HepG2 (cell line): ENCODE measurements at regions not wholly inside any gene's neighbourhood (a gene's known extent, or its start where the extent isn't known, plus 50 kb on each side); places are given as distances from the start of the nearest gene placed in this dataset.

Source experiments
- ATAC-seq: fragments of 200-7000 bp; cut with Tn5 transposase; 3 replicates; pipeline ENCODE4 v1.9.1; 2020; ENCODE audit warnings: mild to moderate bottlenecking, moderate library complexity
- BruUV-seq: library from RNA; stranded (reverse); fragments of 400-500 nt; replicated peaks from 2 replicates; lab custom pipeline; 2021; lab: Mats Ljungman, UMichigan
- CTCF ChIA-PET: fragments of 300-600 bp; formaldehyde crosslinking; extraction: SDS; loops from one replicate; lab custom pipeline; 2021; ENCODE audit warnings: low total read pairs, inconsistent platforms, low intra/inter-chr PET ratio; lab: Yijun Ruan, JAX
- POLR2A ChIA-PET: fragments of 350-600 bp; sonication (Branson Sonifier 250); formaldehyde crosslinking; loops from one replicate; lab custom pipeline; 2020; ENCODE audit warnings: antibody characterized with exemption, inconsistent platforms; lab: Yijun Ruan, JAX
- DNase-seq: peaks from one replicate; pipeline ENCODE4 v3.0.0-alpha.2; 2015; ENCODE audit warnings: low spot score
- FAIRE-seq: peaks from 3 replicates; lab custom pipeline; 2011; peaks lifted over from hg19 to GRCh38; lab: Jason Lieb, UNC
- H2AFZ ChIP-seq: one replicate; pipeline ENCODE4 v1.6.1; 2011; ENCODE audit warnings: low read length, inconsistent platforms
- H3K27ac ChIP-seq: fragments of 300-600 bp; 3 replicates; pipeline ENCODE4 v1.8.0; 2011; ENCODE audit warnings: mixed run types, mild to moderate bottlenecking, mixed read lengths, low read length, inconsistent platforms; ENCODE audit not compliant: insufficient read depth; ENCODE audit errors: extremely low read length
- H3K27me3 ChIP-seq, 2 experiments: fragments of 200-600 bp in 1 of 2; 2 replicates in 1 of 2; 3 replicates in 1 of 2; pipeline versions ENCODE4 v1.6.0 to v1.8.0; 2011; ENCODE audit warnings: low read length in 2 of 2, mild to moderate bottlenecking in 2 of 2, moderate library complexity in 2 of 2, inconsistent platforms in 1 of 2; ENCODE audit not compliant: insufficient read depth in 2 of 2, control insufficient read depth in 1 of 2
- H3K36me3 ChIP-seq, 2 experiments: fragments of 200-600 bp in 1 of 2; replicated peaks in 1 of 2; 2 replicates in 1 of 2; 3 replicates in 1 of 2; pipeline versions ENCODE4 v1.5.1 to v1.8.0; 2011; ENCODE audit warnings: low read length in 2 of 2, inconsistent platforms in 1 of 2; ENCODE audit not compliant: insufficient read depth in 2 of 2, control insufficient read depth in 1 of 2
- H3K4me1 ChIP-seq: 2 replicates; pipeline ENCODE4 v1.5.1; 2012; ENCODE audit warnings: low read length, inconsistent platforms; ENCODE audit not compliant: insufficient read depth
- H3K4me2 ChIP-seq: 2 replicates; pipeline ENCODE4 v1.6.0; 2011; ENCODE audit warnings: low read depth, low read length, inconsistent platforms
- H3K4me3 ChIP-seq, 3 experiments: fragments of 200-600 bp in 1 of 3; sonication (generic), shearing (Covaris generic) in 1 of 3; replicated peaks in 1 of 3; 2 replicates each; pipeline ENCODE4 v1.5.1; 2011 to 2016; ENCODE audit warnings: low read length in 3 of 3, inconsistent platforms in 2 of 3, low read depth in 2 of 3, mild to moderate bottlenecking in 2 of 3, control low read depth in 1 of 3, mixed read lengths in 1 of 3; ENCODE audit not compliant: insufficient read depth in 1 of 3
- H3K79me2 ChIP-seq: one replicate; pipeline ENCODE4 v1.6.1; 2011; ENCODE audit warnings: low read length, inconsistent platforms; ENCODE audit not compliant: insufficient read depth
- H3K9ac ChIP-seq: 2 replicates; pipeline ENCODE4 v1.6.0; 2011; ENCODE audit warnings: mild to moderate bottlenecking, low read depth, low read length, inconsistent platforms; ENCODE audit not compliant: insufficient read depth
- H3K9me3 ChIP-seq: 2 replicates; pipeline ENCODE4 v1.5.1; 2012; ENCODE audit warnings: mild to moderate bottlenecking, low read length
- H4K20me1 ChIP-seq: 2 replicates; pipeline ENCODE4 v1.6.0; 2011; ENCODE audit warnings: inconsistent platforms, mild to moderate bottlenecking, low read length, moderate library complexity; ENCODE audit not compliant: insufficient read depth
- BCL6 ChIP-seq: IDR thresholded peaks from 2 replicates; pipeline ENCODE4 v1.6.1; 2016; ENCODE audit warnings: missing genetic modification reagents, missing compliant biosample characterization
- CBX5 ChIP-seq: sonication (generic); formaldehyde crosslinking; IDR thresholded peaks from 2 replicates; pipeline ENCODE4 v1.4.0; 2020; ENCODE audit warnings: missing genetic modification reagents, borderline replicate concordance
- FOXM1 ChIP-seq: sonication (generic); formaldehyde crosslinking; IDR thresholded peaks from 2 replicates; pipeline ENCODE4 v1.5.0; 2020; ENCODE audit warnings: missing genetic modification reagents
- HES4 ChIP-seq: sonication (generic); formaldehyde crosslinking; IDR thresholded peaks from 2 replicates; pipeline ENCODE4 v1.9.0; 2021; ENCODE audit warnings: mild to moderate bottlenecking, missing genetic modification reagents, borderline replicate concordance
- HMGA1 ChIP-seq: sonication (generic); formaldehyde crosslinking; conservative IDR thresholded peaks from 2 replicates; pipeline ENCODE4 v1.4.0; 2020; ENCODE audit warnings: missing genetic modification reagents
- RBM22 ChIP-seq: fragments of 200-400 bp; formaldehyde crosslinking; optimal IDR thresholded peaks from 2 replicates; pipeline ENCODE3; 2017; ENCODE audit warnings: mild to moderate bottlenecking, low read length, moderate library complexity
- SOX6 ChIP-seq, 2 experiments: fragments of 450-650 bp in 1 of 2; sonication (generic) in 1 of 2; formaldehyde crosslinking in 1 of 2; IDR thresholded peaks; 2 replicates each; pipeline versions ENCODE4 v1.4.0 to v1.6.1; 2017 to 2020; ENCODE audit warnings: antibody characterized with exemption in 1 of 2, mild to moderate bottlenecking in 1 of 2, missing genetic modification reagents in 1 of 2
- ZFX ChIP-seq: sonication (generic); formaldehyde crosslinking; IDR thresholded peaks from 2 replicates; pipeline ENCODE4 v1.4.0; 2020; ENCODE audit warnings: mild to moderate bottlenecking, low read depth, missing genetic modification reagents, moderate library complexity
- ZKSCAN5 ChIP-seq: sonication (generic); formaldehyde crosslinking; IDR thresholded peaks from 2 replicates; pipeline ENCODE4 v1.5.1; 2020; ENCODE audit warnings: mild to moderate bottlenecking, missing genetic modification reagents
- ZNF337 ChIP-seq: sonication (generic); formaldehyde crosslinking; IDR thresholded peaks from 2 replicates; pipeline ENCODE4 v1.5.1; 2020; ENCODE audit warnings: missing genetic modification reagents, low read depth, mild to moderate bottlenecking, borderline replicate concordance
- ZNF430 ChIP-seq: sonication (generic); formaldehyde crosslinking; IDR thresholded peaks from 2 replicates; pipeline ENCODE4 v1.9.0; 2021; ENCODE audit warnings: mild to moderate bottlenecking, missing genetic modification reagents
- ZNF550 ChIP-seq: sonication (generic); formaldehyde crosslinking; IDR thresholded peaks from 2 replicates; pipeline ENCODE4 v1.4.0; 2020; ENCODE audit warnings: mild to moderate bottlenecking, missing genetic modification reagents, borderline replicate concordance
- ZNF569 ChIP-seq: sonication (generic); formaldehyde crosslinking; IDR thresholded peaks from 2 replicates; pipeline ENCODE4 v1.5.0; 2020; ENCODE audit warnings: mild to moderate bottlenecking, missing genetic modification reagents, moderate library complexity, borderline replicate concordance
- ZNF589 ChIP-seq: sonication (generic); formaldehyde crosslinking; conservative IDR thresholded peaks from 2 replicates; pipeline ENCODE4 v1.8.0; 2022; ENCODE audit warnings: mild to moderate bottlenecking, moderate library complexity, missing genetic modification reagents
- ZNF747 ChIP-seq: sonication (generic); formaldehyde crosslinking; IDR thresholded peaks from 2 replicates; pipeline ENCODE4 v1.8.1; 2023; ENCODE audit warnings: missing genetic modification reagents, mild to moderate bottlenecking, borderline replicate concordance
- ZNF75D ChIP-seq: sonication (generic); formaldehyde crosslinking; IDR thresholded peaks from 2 replicates; pipeline ENCODE4 v1.8.1; 2023; ENCODE audit warnings: missing genetic modification reagents, mild to moderate bottlenecking, borderline replicate concordance
- ZNF766 ChIP-seq: sonication (generic); formaldehyde crosslinking; IDR thresholded peaks from 2 replicates; pipeline ENCODE4 v1.5.0; 2020; ENCODE audit warnings: missing genetic modification reagents, borderline replicate concordance
- ZNF841 ChIP-seq: sonication (generic); formaldehyde crosslinking; IDR thresholded peaks from 2 replicates; pipeline ENCODE4 v1.8.1; 2023; ENCODE audit warnings: missing genetic modification reagents, borderline replicate concordance
- WGBS: methylation state at CpG from one replicate; pipeline ENCODE4 v1.1.6; 2017; ENCODE audit warnings: low lambda C conversion rate; 5-methylcytosine and 5-hydroxymethylcytosine counted together
- in situ Hi-C: cut with HindIII; loops from 2 replicates; pipeline ENCODE4 v1.10.0; 2017; ENCODE audit warnings: low pct_unique_long_range_greater_than_20kb; ENCODE audit not compliant: extremely low pct_ligation_motif_present
- intact Hi-C: fragments of 100-400 bp; cut with micrococcal nuclease; formaldehyde crosslinking; loops from one replicate; pipeline ENCODE4 v1.10.0; 2022; ENCODE audit not compliant: unreplicated experiment
- TF ChIP-seq, protein P1 (sequence below): sonication (generic); formaldehyde crosslinking; IDR thresholded peaks from 2 replicates; pipeline ENCODE4 v1.4.0; 2020; ENCODE audit warnings: missing genetic modification reagents
- TF ChIP-seq, protein P2 (sequence below): sonication (generic); formaldehyde crosslinking; IDR thresholded peaks from 2 replicates; pipeline ENCODE4 v1.4.0; 2020; ENCODE audit warnings: missing genetic modification reagents, mild to moderate bottlenecking, borderline replicate concordance

DNA sequence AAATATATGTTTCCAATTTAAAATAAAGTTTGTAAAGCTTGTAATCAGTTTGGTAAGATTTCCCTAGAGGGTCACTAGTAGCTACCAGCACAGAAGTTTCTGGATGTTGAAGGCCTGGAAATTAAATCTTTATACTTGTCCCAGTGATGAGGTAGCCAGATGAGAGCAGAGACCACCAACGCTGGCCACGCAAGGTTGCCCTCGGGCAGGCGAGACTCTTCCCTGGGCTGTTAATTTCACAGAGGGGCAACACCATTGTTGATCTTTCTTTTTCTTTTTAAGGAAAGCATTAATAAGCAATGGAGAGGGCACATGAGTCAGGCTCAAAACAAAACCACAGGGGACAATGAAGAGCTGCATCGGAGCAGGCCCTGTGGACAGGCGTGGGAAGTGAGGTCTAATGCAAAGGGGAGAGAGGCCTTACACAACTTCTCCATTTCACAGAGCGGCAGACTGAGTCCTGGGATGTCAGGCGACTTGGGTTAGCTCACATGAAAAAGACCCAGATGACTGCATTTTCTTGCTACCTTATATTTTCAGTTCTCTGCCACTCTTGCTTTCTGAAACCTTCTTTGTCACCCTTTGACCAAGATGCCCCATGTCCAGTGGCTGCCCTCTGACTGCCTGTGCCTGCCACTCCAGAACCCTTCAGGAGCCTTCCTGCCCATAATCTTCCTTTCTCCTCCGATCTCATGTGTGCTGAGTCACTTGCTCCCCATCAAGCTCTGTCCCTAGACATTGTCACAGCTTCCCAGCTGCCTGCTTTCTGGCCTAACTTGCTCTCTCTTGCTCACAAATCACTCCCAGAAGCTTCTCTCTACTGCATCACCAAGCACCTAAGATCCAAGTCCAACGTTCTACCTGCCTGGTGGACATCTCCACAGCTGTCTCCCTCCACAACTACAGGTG is 107.7 kb upstream of the CDYL start:
- in situ Hi-C loops = no loop called here
- Histone ChIP-seq H3K36me3 (no peaks in the 10 kb centered on the region), H3K79me2 (no peaks in the 10 kb centered on the region), H3K9ac (no peak overlapping the region), H3K4me1 (no peaks in the 10 kb centered on the region), H3K4me3 (no peak overlapping the region), H2AFZ (no peak overlapping the region), H3K27me3 (peaks cover 0 to 35% of the 10 kb centered on the region in 2 experiments; a peak in 2 of 5 replicates), H3K27ac (no peak overlapping the region), H3K4me2 (no peak overlapping the region), H3K9me3 (no peaks in the 10 kb centered on the region), H4K20me1 (no peaks in the 10 kb centered on the region)
- 34% methylated on average over 10 of the region's 10 CpGs for WGBS
- intact Hi-C loops = no loop called here
- POLR2A ChIA-PET = no interaction called here
- no TSS peak for BruUV-seq
- CTCF ChIA-PET = no interaction called here
- FAIRE-seq (no peak), DNase-seq (no peak), ATAC-seq (no peak)
- TF ChIP-seq ZNF589 (CRISPR knock-in tag) (no peak), ZNF430 (no peak), HES4 (no peak), HMGA1 (CRISPR knock-in tag) (no peak), ZNF337 (CRISPR knock-in tag) (no peak), ZNF747 (no peak), ZNF569 (CRISPR knock-in tag) (no peak), CBX5 (no peak), ZKSCAN5 (CRISPR knock-in tag) (no peak), ZFX (CRISPR knock-in tag) (no peak), ZNF841 (CRISPR knock-in tag) (no peak), RBM22 (no peak), BCL6 (no peak), ZNF75D (CRISPR knock-in tag) (no peak), ZNF766 (no peak), ZNF550 (CRISPR knock-in tag) (no peak), SOX6 (IDR thresholded peaks at IDR 0.05) (no peak), SOX6 (CRISPR knock-in tag; IDR thresholded peaks at IDR 0.05) (no peak), FOXM1 (no peak)
- TF ChIP-seq, protein P1, sequence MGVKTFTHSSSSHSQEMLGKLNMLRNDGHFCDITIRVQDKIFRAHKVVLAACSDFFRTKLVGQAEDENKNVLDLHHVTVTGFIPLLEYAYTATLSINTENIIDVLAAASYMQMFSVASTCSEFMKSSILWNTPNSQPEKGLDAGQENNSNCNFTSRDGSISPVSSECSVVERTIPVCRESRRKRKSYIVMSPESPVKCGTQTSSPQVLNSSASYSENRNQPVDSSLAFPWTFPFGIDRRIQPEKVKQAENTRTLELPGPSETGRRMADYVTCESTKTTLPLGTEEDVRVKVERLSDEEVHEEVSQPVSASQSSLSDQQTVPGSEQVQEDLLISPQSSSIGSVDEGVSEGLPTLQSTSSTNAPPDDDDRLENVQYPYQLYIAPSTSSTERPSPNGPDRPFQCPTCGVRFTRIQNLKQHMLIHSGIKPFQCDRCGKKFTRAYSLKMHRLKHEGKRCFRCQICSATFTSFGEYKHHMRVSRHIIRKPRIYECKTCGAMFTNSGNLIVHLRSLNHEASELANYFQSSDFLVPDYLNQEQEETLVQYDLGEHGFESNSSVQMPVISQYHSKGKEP (CRISPR knock-in tag) = no peak
- TF ChIP-seq, protein P2, sequence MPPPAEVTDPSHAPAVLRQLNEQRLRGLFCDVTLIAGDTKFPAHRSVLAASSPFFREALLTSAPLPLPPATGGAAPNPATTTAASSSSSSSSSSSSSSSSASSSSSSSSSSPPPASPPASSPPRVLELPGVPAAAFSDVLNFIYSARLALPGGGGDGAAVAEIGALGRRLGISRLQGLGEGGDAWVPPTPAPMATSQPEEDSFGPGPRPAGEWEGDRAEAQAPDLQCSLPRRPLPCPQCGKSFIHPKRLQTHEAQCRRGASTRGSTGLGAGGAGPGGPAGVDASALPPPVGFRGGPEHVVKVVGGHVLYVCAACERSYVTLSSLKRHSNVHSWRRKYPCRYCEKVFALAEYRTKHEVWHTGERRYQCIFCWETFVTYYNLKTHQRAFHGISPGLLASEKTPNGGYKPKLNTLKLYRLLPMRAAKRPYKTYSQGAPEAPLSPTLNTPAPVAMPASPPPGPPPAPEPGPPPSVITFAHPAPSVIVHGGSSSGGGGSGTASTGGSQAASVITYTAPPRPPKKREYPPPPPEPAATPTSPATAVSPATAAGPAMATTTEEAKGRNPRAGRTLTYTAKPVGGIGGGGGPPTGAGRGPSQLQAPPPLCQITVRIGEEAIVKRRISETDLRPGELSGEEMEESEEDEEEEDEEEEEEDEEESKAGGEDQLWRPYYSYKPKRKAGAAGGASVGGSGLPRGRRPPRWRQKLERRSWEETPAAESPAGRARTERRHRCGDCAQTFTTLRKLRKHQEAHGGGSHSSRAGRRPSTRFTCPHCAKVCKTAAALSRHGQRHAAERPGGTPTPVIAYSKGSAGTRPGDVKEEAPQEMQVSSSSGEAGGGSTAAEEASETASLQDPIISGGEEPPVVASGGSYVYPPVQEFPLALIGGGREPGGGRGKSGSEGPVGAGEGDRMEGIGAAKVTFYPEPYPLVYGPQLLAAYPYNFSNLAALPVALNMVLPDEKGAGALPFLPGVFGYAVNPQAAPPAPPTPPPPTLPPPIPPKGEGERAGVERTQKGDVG (CRISPR knock-in tag) = no peak
